ENCODE measurements at regions not wholly inside any gene's neighbourhood (a gene's known extent, or its start where the extent isn't known, plus 50 kb on each side); places are given as distances from the start of the nearest gene placed in this dataset.

DNA sequence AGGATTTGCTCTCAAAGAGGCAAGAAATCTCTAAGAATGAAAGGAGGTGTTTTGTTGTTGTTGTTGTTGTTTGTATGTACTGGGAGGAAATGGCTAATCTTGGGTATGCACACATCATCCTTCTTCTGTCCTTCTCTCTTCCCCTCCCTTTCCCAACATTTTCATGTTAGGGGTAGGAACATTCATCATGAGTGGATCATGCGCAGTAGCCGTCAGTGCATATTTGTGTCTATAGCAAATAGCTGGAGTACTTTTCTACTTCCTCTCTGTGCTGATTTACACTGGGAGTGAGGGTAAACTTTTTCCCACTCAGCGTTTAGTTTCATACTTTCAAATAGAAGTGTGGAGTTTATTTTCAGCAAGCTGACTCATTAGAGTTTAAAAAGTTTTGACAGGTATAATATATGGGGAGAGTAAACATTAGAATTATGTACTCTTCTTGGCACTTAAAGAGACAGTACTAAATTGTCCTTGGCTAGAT, 80.5 kb upstream of the PRKG1 start:
- Mint-ChIP-seq H3K27ac (no peak overlapping the region), H3K36me3 (ENCODE audit: low read depth) (no peaks in the 10 kb centered on the region), H3K4me3 (no peak overlapping the region), H3K4me1 (peaks cover 12% of the 10 kb centered on the region), H3K9me3 (no peaks in the 10 kb centered on the region), H3K27me3 (ENCODE audit: insufficient read depth, low read depth, poor library complexity) (peaks cover 35% of the 10 kb centered on the region)
- ATAC-seq (no peak), DNase-seq (ENCODE audit: low spot score) (no peak)
- no peaks in the 10 kb centered on the region for H3K9me2 ChIP-seq (ENCODE audit: insufficient read depth)
- no peak overlapping the region for H3K27ac ChIP-seq (ENCODE audit: low read depth)
- peak overlapping the region; percentile 81 for H3K4me2 ChIP-seq
- H3K36me3 ChIP-seq (ENCODE audit: insufficient read depth): no peaks in the 10 kb centered on the region
- no peak for TF ChIP-seq NANOG (IDR thresholded peaks at IDR 0.05; ENCODE audit: borderline replicate concordance)
- no peak for TF ChIP-seq ZNF114 (CRISPR knock-in tag; IDR thresholded peaks at IDR 0.05)
- TF ChIP-seq EZH2 (IDR thresholded peaks at IDR 0.05; ENCODE audit: low read depth, unreplicated experiment): no peak
- peaks cover 59% of the 10 kb centered on the region for H3K27me3 ChIP-seq (ENCODE audit: insufficient read depth)
- H3F3A ChIP-seq (replicated peaks; ENCODE audit: low read depth): no peaks in the 10 kb centered on the region
- peaks cover 18% of the 10 kb centered on the region for H3K4me1 ChIP-seq (ENCODE audit: insufficient read depth)
- no peaks in the 10 kb centered on the region for H4K20me1 ChIP-seq (replicated peaks; ENCODE audit: insufficient read depth)
- H3K4me3 ChIP-seq: peak overlapping the region; percentile 63; the same call in 1 of the 2 replicates
- no peaks in the 10 kb centered on the region for H3K79me2 ChIP-seq (replicated peaks; ENCODE audit: insufficient read depth)
- H2AFZ ChIP-seq: no peak overlapping the region

DNA sequence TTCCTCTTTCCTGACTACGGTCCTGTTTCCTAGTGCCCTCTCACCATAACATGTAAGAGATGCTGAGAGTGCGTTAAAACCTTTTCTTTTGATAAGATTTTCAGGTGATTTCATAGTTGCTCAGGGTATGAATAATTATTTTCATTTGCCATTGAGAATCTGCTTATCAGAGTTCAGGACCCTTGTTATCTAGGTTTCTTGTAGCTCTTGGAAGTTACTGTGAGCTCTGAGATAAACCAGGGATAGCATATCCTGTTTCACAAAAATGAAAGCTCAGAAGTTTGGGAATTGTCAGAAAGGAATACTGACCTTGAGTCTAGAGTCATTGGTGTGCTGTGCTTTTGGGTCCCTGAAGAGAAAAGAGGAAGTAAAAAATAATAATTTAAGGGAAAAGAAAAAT, 76.8 kb upstream of the PRKG1 start:
- Histone ChIP-seq H3K27me3 (ENCODE audit: insufficient read depth) (peaks cover 23% of the 10 kb centered on the region), H3K4me1 (ENCODE audit: insufficient read depth) (peaks cover 14% of the 10 kb centered on the region), H3K36me3 (ENCODE audit: insufficient read depth) (no peaks in the 10 kb centered on the region), H3K4me2 (no peak overlapping the region), H3F3A (replicated peaks; ENCODE audit: low read depth) (no peaks in the 10 kb centered on the region), H3K4me3 (no peak overlapping the region), H3K27ac (ENCODE audit: low read depth) (no peak overlapping the region), H4K20me1 (replicated peaks; ENCODE audit: insufficient read depth) (no peaks in the 10 kb centered on the region), H2AFZ (no peak overlapping the region), H3K79me2 (replicated peaks; ENCODE audit: insufficient read depth) (no peaks in the 10 kb centered on the region), H3K9me2 (ENCODE audit: insufficient read depth) (no peaks in the 10 kb centered on the region)
- Mint-ChIP-seq H3K9me3 (no peaks in the 10 kb centered on the region), H3K4me1 (peaks cover 9% of the 10 kb centered on the region), H3K27me3 (ENCODE audit: insufficient read depth, low read depth, poor library complexity) (peaks cover 15% of the 10 kb centered on the region), H3K36me3 (ENCODE audit: low read depth) (no peaks in the 10 kb centered on the region), H3K27ac (no peak overlapping the region), H3K4me3 (no peak overlapping the region)
- ATAC-seq (no peak), DNase-seq (ENCODE audit: low spot score) (no peak)
- no peak for TF ChIP-seq CREB1 (CRISPR knock-in tag; IDR thresholded peaks at IDR 0.05; ENCODE audit: low read depth)
- no peak for TF ChIP-seq ZNF331 (CRISPR knock-in tag; IDR thresholded peaks at IDR 0.05; ENCODE audit: low read depth)
- TF ChIP-seq, protein P1, sequence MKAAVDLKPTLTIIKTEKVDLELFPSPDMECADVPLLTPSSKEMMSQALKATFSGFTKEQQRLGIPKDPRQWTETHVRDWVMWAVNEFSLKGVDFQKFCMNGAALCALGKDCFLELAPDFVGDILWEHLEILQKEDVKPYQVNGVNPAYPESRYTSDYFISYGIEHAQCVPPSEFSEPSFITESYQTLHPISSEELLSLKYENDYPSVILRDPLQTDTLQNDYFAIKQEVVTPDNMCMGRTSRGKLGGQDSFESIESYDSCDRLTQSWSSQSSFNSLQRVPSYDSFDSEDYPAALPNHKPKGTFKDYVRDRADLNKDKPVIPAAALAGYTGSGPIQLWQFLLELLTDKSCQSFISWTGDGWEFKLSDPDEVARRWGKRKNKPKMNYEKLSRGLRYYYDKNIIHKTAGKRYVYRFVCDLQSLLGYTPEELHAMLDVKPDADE (IDR thresholded peaks at IDR 0.05): no peak
- TF ChIP-seq ZNF114 (CRISPR knock-in tag; IDR thresholded peaks at IDR 0.05): no peak
- no peak for TF ChIP-seq EZH2 (IDR thresholded peaks at IDR 0.05; ENCODE audit: low read depth, unreplicated experiment)
- TF ChIP-seq POLR2AphosphoS5 (IDR thresholded peaks at IDR 0.05; ENCODE audit: low read depth): no peak
- TF ChIP-seq EZH2phosphoT487 (IDR thresholded peaks at IDR 0.05; ENCODE audit: unreplicated experiment): no peak
- TF ChIP-seq JUNB (IDR thresholded peaks at IDR 0.05; ENCODE audit: unreplicated experiment): no peak
- TF ChIP-seq, protein P2, sequence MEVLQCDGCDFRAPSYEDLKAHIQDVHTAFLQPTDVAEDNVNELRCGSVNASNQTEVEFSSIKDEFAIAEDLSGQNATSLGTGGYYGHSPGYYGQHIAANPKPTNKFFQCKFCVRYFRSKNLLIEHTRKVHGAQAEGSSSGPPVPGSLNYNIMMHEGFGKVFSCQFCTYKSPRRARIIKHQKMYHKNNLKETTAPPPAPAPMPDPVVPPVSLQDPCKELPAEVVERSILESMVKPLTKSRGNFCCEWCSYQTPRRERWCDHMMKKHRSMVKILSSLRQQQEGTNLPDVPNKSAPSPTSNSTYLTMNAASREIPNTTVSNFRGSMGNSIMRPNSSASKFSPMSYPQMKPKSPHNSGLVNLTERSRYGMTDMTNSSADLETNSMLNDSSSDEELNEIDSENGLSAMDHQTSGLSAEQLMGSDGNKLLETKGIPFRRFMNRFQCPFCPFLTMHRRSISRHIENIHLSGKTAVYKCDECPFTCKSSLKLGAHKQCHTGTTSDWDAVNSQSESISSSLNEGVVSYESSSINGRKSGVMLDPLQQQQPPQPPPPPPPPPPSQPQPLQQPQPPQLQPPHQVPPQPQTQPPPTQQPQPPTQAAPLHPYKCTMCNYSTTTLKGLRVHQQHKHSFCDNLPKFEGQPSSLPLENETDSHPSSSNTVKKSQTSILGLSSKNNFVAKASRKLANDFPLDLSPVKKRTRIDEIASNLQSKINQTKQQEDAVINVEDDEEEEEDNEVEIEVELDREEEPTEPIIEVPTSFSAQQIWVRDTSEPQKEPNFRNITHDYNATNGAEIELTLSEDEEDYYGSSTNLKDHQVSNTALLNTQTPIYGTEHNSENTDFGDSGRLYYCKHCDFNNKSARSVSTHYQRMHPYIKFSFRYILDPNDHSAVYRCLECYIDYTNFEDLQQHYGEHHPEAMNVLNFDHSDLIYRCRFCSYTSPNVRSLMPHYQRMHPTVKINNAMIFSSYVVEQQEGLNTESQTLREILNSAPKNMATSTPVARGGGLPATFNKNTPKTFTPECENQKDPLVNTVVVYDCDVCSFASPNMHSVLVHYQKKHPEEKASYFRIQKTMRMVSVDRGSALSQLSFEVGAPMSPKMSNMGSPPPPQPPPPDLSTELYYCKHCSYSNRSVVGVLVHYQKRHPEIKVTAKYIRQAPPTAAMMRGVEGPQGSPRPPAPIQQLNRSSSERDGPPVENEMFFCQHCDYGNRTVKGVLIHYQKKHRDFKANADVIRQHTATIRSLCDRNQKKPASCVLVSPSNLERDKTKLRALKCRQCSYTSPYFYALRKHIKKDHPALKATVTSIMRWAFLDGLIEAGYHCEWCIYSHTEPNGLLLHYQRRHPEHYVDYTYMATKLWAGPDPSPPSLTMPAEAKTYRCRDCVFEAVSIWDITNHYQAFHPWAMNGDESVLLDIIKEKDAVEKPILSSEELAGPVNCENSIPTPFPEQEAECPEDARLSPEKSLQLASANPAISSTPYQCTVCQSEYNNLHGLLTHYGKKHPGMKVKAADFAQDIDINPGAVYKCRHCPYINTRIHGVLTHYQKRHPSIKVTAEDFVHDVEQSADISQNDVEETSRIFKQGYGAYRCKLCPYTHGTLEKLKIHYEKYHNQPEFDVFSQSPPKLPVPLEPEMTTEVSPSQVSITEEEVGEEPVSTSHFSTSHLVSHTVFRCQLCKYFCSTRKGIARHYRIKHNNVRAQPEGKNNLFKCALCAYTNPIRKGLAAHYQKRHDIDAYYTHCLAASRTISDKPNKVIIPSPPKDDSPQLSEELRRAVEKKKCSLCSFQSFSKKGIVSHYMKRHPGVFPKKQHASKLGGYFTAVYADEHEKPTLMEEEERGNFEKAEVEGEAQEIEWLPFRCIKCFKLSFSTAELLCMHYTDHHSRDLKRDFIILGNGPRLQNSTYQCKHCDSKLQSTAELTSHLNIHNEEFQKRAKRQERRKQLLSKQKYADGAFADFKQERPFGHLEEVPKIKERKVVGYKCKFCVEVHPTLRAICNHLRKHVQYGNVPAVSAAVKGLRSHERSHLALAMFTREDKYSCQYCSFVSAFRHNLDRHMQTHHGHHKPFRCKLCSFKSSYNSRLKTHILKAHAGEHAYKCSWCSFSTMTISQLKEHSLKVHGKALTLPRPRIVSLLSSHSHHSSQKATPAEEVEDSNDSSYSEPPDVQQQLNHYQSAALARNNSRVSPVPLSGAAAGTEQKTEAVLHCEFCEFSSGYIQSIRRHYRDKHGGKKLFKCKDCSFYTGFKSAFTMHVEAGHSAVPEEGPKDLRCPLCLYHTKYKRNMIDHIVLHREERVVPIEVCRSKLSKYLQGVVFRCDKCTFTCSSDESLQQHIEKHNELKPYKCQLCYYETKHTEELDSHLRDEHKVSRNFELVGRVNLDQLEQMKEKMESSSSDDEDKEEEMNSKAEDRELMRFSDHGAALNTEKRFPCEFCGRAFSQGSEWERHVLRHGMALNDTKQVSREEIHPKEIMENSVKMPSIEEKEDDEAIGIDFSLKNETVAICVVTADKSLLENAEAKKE (CRISPR knock-in tag; IDR thresholded peaks at IDR 0.05): no peak
- TF ChIP-seq, protein P3, sequence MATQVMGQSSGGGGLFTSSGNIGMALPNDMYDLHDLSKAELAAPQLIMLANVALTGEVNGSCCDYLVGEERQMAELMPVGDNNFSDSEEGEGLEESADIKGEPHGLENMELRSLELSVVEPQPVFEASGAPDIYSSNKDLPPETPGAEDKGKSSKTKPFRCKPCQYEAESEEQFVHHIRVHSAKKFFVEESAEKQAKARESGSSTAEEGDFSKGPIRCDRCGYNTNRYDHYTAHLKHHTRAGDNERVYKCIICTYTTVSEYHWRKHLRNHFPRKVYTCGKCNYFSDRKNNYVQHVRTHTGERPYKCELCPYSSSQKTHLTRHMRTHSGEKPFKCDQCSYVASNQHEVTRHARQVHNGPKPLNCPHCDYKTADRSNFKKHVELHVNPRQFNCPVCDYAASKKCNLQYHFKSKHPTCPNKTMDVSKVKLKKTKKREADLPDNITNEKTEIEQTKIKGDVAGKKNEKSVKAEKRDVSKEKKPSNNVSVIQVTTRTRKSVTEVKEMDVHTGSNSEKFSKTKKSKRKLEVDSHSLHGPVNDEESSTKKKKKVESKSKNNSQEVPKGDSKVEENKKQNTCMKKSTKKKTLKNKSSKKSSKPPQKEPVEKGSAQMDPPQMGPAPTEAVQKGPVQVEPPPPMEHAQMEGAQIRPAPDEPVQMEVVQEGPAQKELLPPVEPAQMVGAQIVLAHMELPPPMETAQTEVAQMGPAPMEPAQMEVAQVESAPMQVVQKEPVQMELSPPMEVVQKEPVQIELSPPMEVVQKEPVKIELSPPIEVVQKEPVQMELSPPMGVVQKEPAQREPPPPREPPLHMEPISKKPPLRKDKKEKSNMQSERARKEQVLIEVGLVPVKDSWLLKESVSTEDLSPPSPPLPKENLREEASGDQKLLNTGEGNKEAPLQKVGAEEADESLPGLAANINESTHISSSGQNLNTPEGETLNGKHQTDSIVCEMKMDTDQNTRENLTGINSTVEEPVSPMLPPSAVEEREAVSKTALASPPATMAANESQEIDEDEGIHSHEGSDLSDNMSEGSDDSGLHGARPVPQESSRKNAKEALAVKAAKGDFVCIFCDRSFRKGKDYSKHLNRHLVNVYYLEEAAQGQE (IDR thresholded peaks at IDR 0.05; ENCODE audit: unreplicated experiment): no peak
- no peak for TF ChIP-seq NANOG (IDR thresholded peaks at IDR 0.05; ENCODE audit: borderline replicate concordance)

Data from GM23338 (cell line).